H7 (cell line): ENCODE measurements at regions not wholly inside any gene's neighbourhood (a gene's known extent, or its start where the extent isn't known, plus 50 kb on each side); places are given as distances from the start of the nearest gene placed in this dataset.
"Not testable (repeated sequence)": the region's sequence is repeated elsewhere in the genome, so short reads cannot be mapped to it uniquely, and the experiment has no call there.

Experiments
- DNase-seq: peaks from one replicate; pipeline ENCODE4 v3.0.0; 2012
- H3K27me3 ChIP-seq: 2 replicates; pipeline ENCODE4 v1.6.0; 2011; ENCODE audit warnings: mild to moderate bottlenecking, low read length; ENCODE audit not compliant: control insufficient read depth, insufficient read depth
- H3K36me3 ChIP-seq: replicated peaks from 2 replicates; pipeline ENCODE4 v1.5.1; 2011; ENCODE audit warnings: low read length; ENCODE audit not compliant: control insufficient read depth, insufficient read depth
- H3K4me3 ChIP-seq: 2 replicates; pipeline ENCODE4 v1.5.1; 2011; ENCODE audit warnings: low read depth, mild to moderate bottlenecking, control low read depth, low read length, moderate library complexity; ENCODE audit not compliant: insufficient read depth

- no peak for DNase-seq
- no peaks in the 10 kb centered on the region for H3K36me3 ChIP-seq
- no peaks in the 10 kb centered on the region; the same call in 1 of the 2 replicates for H3K27me3 ChIP-seq
- no peak overlapping the region for H3K4me3 ChIP-seq
These were observed 265.6 kb downstream of the ANAPC1 start for GRCh38 chr2:111618226-111618977.

GRCh38 chr2:111618978-111619902, 264.8 kb downstream of the ANAPC1 start:
- DNase-seq, result no peak
- Histone ChIP-seq H3K36me3 (no peaks in the 10 kb centered on the region), H3K27me3 (no peaks in the 10 kb centered on the region; the same call in 1 of the 2 replicates), H3K4me3 (no peak overlapping the region)

DNA sequence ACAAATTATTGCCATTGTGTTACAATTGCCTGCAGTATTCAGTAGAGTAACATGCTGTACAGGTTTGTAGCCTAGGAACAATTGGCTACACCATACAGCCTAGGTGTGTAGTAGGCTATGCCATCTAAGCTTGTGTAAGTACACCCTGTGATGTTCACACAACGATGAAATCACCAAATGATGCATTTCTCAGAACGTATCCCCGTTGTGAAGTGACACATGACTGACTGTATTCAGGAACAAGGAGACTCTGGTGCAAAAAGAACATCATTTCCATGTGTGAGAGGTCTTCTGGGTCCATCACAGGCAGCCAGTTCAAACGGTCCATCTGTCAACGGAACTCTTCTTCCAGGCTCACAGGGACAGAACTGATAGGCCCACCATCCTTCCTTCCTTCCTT, 263.7 kb downstream of the ANAPC1 start:
- no peak for DNase-seq
- no peaks in the 10 kb centered on the region for H3K36me3 ChIP-seq

GRCh38 chr2:111622859-111623258, 261.1 kb downstream of the ANAPC1 start:
- H3K27me3 ChIP-seq, result no peaks in the 10 kb centered on the region; the same call in 1 of the 2 replicates
- no peak for DNase-seq
- H3K36me3 ChIP-seq, result no peaks in the 10 kb centered on the region
- H3K4me3 ChIP-seq, result no peak overlapping the region

More for the DNA sequence above, 263.7 kb downstream of the ANAPC1 start:
- H3K27me3 ChIP-seq, result no peaks in the 10 kb centered on the region; the same call in 1 of the 2 replicates
- no peak overlapping the region for H3K4me3 ChIP-seq

DNA sequence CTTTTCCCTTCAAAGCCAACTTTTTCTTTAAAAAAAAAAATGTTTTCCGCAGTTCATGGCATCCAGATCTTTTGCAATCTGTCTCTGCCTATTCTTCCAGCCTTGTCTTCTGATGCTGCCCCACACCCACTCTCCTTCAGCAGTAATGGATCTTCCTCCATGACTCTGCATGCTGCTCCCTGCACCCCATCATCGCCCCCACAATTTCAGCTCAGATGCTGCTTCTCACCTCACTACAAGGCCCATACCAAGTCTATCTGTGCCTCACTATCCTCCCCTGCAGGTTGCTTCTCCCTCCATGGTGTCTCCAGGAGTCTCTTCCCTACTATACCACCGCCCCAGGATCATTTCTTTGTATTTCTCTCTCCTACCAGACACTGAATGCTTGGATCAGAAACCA, 260.6 kb downstream of the ANAPC1 start:
- Histone ChIP-seq H3K27me3 (no peaks in the 10 kb centered on the region; the same call in 1 of the 2 replicates), H3K36me3 (no peaks in the 10 kb centered on the region), H3K4me3 (no peak overlapping the region)
- no peak for DNase-seq

GRCh38 chr2:111624411-111625156, 259.4 kb downstream of the ANAPC1 start:
- DNase-seq, result no peak
- no peaks in the 10 kb centered on the region for H3K36me3 ChIP-seq
- H3K27me3 ChIP-seq, result no peaks in the 10 kb centered on the region; the same call in 1 of the 2 replicates
- H3K4me3 ChIP-seq, result no peak overlapping the region

- DNase-seq, result not testable (repeated sequence)
These were observed 258.8 kb downstream of the ANAPC1 start for GRCh38 chr2:111625157-111625537.

GRCh38 chr2:111626037-111626864, 257.7 kb downstream of the ANAPC1 start:
- Histone ChIP-seq H3K36me3 (no peaks in the 10 kb centered on the region), H3K4me3 (no peak overlapping the region), H3K27me3 (no peaks in the 10 kb centered on the region; the same call in 1 of the 2 replicates)
- no peak for DNase-seq

More at GRCh38 chr2:111625157-111625537, 258.8 kb downstream of the ANAPC1 start:
- not testable (repeated sequence) for H3K4me3 ChIP-seq, H3K36me3 ChIP-seq, H3K27me3 ChIP-seq

- DNase-seq, result no peak
- H3K27me3 ChIP-seq, result no peaks in the 10 kb centered on the region; the same call in 1 of the 2 replicates
These were observed 257.2 kb downstream of the ANAPC1 start for GRCh38 chr2:111626865-111627163.

DNA sequence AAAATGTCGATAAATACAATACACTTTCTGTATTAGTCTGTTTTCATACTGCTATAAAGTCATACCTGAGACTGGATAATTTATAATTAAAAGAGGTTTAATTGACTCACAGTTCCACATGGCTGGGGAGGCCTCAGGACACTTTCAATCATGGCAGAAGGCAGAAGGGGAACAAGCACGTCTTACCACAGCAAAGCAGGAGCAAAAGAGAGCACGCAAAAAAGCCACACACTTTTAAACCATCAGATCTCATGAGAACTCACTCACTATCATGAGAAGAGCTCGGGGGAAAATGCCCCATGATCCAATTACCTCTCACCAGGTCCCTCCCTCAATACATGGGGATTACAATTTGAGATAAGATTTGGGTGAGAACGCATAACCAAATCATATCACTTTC, 256.7 kb downstream of the ANAPC1 start:
- Histone ChIP-seq H3K36me3 (no peaks in the 10 kb centered on the region), H3K4me3 (no peak overlapping the region), H3K27me3 (no peaks in the 10 kb centered on the region; the same call in 1 of the 2 replicates)
- no peak for DNase-seq

More at GRCh38 chr2:111626865-111627163, 257.2 kb downstream of the ANAPC1 start:
- H3K36me3 ChIP-seq, result no peaks in the 10 kb centered on the region
- H3K4me3 ChIP-seq, result no peak overlapping the region

- no peaks in the 10 kb centered on the region for H3K36me3 ChIP-seq
- no peak for DNase-seq
- no peak overlapping the region for H3K4me3 ChIP-seq
- H3K27me3 ChIP-seq, result no peaks in the 10 kb centered on the region
These were observed 255.8 kb downstream of the ANAPC1 start for GRCh38 chr2:111628221-111628620.

- no peaks in the 10 kb centered on the region for H3K36me3 ChIP-seq
- DNase-seq, result no peak
- no peak overlapping the region for H3K4me3 ChIP-seq
- H3K27me3 ChIP-seq, result no peaks in the 10 kb centered on the region
These were observed 254.0 kb downstream of the ANAPC1 start for GRCh38 chr2:111629983-111630382.

GRCh38 chr2:111632661-111633060, 251.3 kb downstream of the ANAPC1 start:
- no peaks in the 10 kb centered on the region for H3K27me3 ChIP-seq
- no peak for DNase-seq
- H3K36me3 ChIP-seq, result no peaks in the 10 kb centered on the region
- H3K4me3 ChIP-seq, result no peak overlapping the region

DNA sequence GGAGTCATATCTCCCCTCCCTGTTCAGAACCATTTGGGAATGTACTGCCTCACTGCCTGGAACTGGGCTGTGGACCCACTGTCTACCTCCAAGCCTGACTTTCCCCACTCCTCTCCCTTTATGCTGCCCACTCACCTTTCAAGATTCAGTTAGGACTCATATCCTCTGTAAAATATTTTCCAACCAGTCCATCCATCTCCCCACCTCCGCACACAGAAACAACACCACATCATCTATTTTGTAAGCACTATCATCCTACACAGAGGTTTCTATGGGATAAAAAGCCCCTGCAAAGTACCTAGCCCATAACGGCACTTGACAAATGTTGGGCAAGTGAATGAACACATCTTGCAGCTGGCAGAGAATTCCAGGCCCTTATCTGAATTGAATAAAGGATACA, 250.8 kb downstream of the ANAPC1 start:
- DNase-seq, result no peak
- H3K27me3 ChIP-seq, result no peaks in the 10 kb centered on the region
- H3K4me3 ChIP-seq, result no peak overlapping the region
- no peaks in the 10 kb centered on the region for H3K36me3 ChIP-seq
